ENCODE measurements at regions not wholly inside any gene's neighbourhood (a gene's known extent, or its start where the extent isn't known, plus 50 kb on each side); places are given as distances from the start of the nearest gene placed in this dataset.

GRCh38 chr11:25992294-25992693 lies 339.6 kb upstream of the ANO3 start:
- no peaks in the 10 kb centered on the region for H3K4me1 ChIP-seq (ENCODE audit: low read depth, poor library complexity, severe bottlenecking)
- no peaks in the 10 kb centered on the region for H3K27me3 ChIP-seq (ENCODE audit: insufficient read depth, low read depth)
- H3K79me2 ChIP-seq (ENCODE audit: insufficient read depth, low read depth), result no peaks in the 10 kb centered on the region
- H3K27ac ChIP-seq, result no peak overlapping the region
- no peak overlapping the region for H3K4me3 ChIP-seq (IDR thresholded peaks at IDR 0.05; ENCODE audit: insufficient read depth, low read depth, low read length)
- H4K20me1 ChIP-seq (ENCODE audit: insufficient read depth), result no peaks in the 10 kb centered on the region
- H3K9ac ChIP-seq, result no peak overlapping the region
- no peaks in the 10 kb centered on the region for H3K36me3 ChIP-seq (ENCODE audit: insufficient read depth)
- H3K4me2 ChIP-seq, result no peak overlapping the region
- H2AFZ ChIP-seq (ENCODE audit: low read depth), result no peak overlapping the region
- no peak for TF ChIP-seq CTCF (conservative IDR thresholded peaks at IDR 0.05; ENCODE audit: low read depth, low read length)

GRCh38 chr11:25993016-25993415 lies 338.9 kb upstream of the ANO3 start:
- Histone ChIP-seq H4K20me1 (ENCODE audit: insufficient read depth) (no peaks in the 10 kb centered on the region), H3K27me3 (ENCODE audit: insufficient read depth, low read depth) (no peaks in the 10 kb centered on the region), H3K36me3 (ENCODE audit: insufficient read depth) (no peaks in the 10 kb centered on the region), H3K4me2 (no peak overlapping the region), H3K9ac (no peak overlapping the region), H3K4me3 (IDR thresholded peaks at IDR 0.05; ENCODE audit: insufficient read depth, low read depth, low read length) (no peak overlapping the region), H2AFZ (ENCODE audit: low read depth) (no peak overlapping the region), H3K27ac (no peak overlapping the region), H3K79me2 (ENCODE audit: insufficient read depth, low read depth) (no peaks in the 10 kb centered on the region), H3K4me1 (ENCODE audit: low read depth, poor library complexity, severe bottlenecking) (no peaks in the 10 kb centered on the region)
- TF ChIP-seq CTCF (conservative IDR thresholded peaks at IDR 0.05; ENCODE audit: low read depth, low read length), result no peak

- no peak overlapping the region for H3K27ac ChIP-seq
- TF ChIP-seq CTCF (conservative IDR thresholded peaks at IDR 0.05; ENCODE audit: low read depth, low read length), result no peak
- H3K9ac ChIP-seq, result no peak overlapping the region
- no peaks in the 10 kb centered on the region for H3K27me3 ChIP-seq (ENCODE audit: insufficient read depth, low read depth)
- no peak overlapping the region for H3K4me2 ChIP-seq
- H3K4me1 ChIP-seq (ENCODE audit: low read depth, poor library complexity, severe bottlenecking), result no peaks in the 10 kb centered on the region
- no peaks in the 10 kb centered on the region for H4K20me1 ChIP-seq (ENCODE audit: insufficient read depth)
- no peak overlapping the region for H2AFZ ChIP-seq (ENCODE audit: low read depth)
- H3K36me3 ChIP-seq (ENCODE audit: insufficient read depth), result no peaks in the 10 kb centered on the region
- no peaks in the 10 kb centered on the region for H3K79me2 ChIP-seq (ENCODE audit: insufficient read depth, low read depth)
- no peak overlapping the region for H3K4me3 ChIP-seq (IDR thresholded peaks at IDR 0.05; ENCODE audit: insufficient read depth, low read depth, low read length)
These were observed 320.5 kb upstream of the ANO3 start for GRCh38 chr11:26011474-26011873.

- no peak overlapping the region for H3K4me2 ChIP-seq
- H3K27me3 ChIP-seq (ENCODE audit: insufficient read depth, low read depth), result no peaks in the 10 kb centered on the region
- H3K36me3 ChIP-seq (ENCODE audit: insufficient read depth), result no peaks in the 10 kb centered on the region
- no peaks in the 10 kb centered on the region for H3K4me1 ChIP-seq (ENCODE audit: low read depth, poor library complexity, severe bottlenecking)
- no peaks in the 10 kb centered on the region for H4K20me1 ChIP-seq (ENCODE audit: insufficient read depth)
- H3K9ac ChIP-seq, result no peak overlapping the region
- H3K27ac ChIP-seq, result no peak overlapping the region
- no peaks in the 10 kb centered on the region for H3K79me2 ChIP-seq (ENCODE audit: insufficient read depth, low read depth)
- TF ChIP-seq CTCF (conservative IDR thresholded peaks at IDR 0.05; ENCODE audit: low read depth, low read length), result no peak
- no peak overlapping the region for H2AFZ ChIP-seq (ENCODE audit: low read depth)
- no peak overlapping the region for H3K4me3 ChIP-seq (IDR thresholded peaks at IDR 0.05; ENCODE audit: insufficient read depth, low read depth, low read length)
These were observed 317.3 kb upstream of the ANO3 start for GRCh38 chr11:26014456-26015115.

Data from KMS-11 (cell line).